T-helper 9 cell (primary cell): ENCODE measurements at regions not wholly inside any gene's neighbourhood (a gene's known extent, or its start where the extent isn't known, plus 50 kb on each side); places are given as distances from the start of the nearest gene placed in this dataset.

Experiments used
- DNase-seq: peaks from one replicate; pipeline ENCODE4 v3.0.0-alpha.2; 2020

- DNase-seq, result no peak
Measured at GRCh38 chr2:12828980-12829379, 112.2 kb downstream of the TRIB2 start.

- DNase-seq, result no peak
Measured at GRCh38 chr2:12831016-12831415, 114.3 kb downstream of the TRIB2 start.

GRCh38 chr2:12834239-12834638 lies 117.5 kb downstream of the TRIB2 start:
- no peak for DNase-seq

GRCh38 chr2:12835733-12836132 lies 119.0 kb downstream of the TRIB2 start:
- no peak for DNase-seq

GRCh38 chr2:12839339-12839738 lies 122.6 kb downstream of the TRIB2 start:
- DNase-seq, result no peak

- no peak for DNase-seq
Measured at GRCh38 chr2:12841021-12841420, 124.3 kb downstream of the TRIB2 start.

DNA sequence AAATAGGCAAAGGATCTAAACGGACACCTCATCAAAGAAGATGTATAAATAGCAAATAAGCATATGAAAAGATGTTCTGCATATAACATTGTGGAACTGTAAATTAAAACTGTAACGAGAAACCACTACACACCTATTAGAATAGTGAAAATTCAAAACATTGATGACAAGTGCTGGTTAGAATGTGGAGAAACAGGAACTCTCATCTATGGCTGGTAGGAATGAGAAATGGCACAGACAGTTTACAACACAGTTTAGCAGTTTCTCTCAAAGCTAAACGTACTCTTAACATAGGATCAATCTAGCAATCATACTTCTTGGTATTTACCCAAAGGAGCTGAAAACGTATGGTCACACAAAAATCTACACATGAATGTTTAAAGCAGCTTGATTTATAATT lies 126.2 kb downstream of the TRIB2 start:
- DNase-seq, result no peak

GRCh38 chr2:12844511-12844910 lies 127.8 kb downstream of the TRIB2 start:
- DNase-seq, result no peak

- DNase-seq, result no peak
Measured at GRCh38 chr2:12847694-12848575, 131.2 kb downstream of the TRIB2 start.

DNA sequence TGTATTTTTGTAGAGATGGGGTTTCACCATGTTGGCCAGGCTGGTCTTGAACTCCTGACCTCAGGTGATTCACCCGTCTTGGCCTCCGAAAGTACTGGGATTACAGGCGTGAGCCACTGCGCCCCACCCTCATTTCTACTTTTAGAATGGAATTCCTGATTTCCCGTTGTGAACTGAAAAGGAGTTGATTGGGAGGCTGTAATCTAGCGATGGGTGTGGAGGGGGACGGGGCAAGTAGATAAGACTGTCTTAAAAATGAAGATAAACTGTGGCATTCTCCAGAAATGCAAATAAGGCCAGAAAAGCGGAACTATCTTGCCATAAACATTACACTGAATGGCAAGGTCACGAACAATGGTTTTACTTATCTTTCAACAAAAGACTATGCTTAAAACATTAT lies 135.4 kb downstream of the TRIB2 start:
- no peak for DNase-seq

- no peak for DNase-seq
Measured at GRCh38 chr2:12854001-12854530, 137.3 kb downstream of the TRIB2 start.

DNA sequence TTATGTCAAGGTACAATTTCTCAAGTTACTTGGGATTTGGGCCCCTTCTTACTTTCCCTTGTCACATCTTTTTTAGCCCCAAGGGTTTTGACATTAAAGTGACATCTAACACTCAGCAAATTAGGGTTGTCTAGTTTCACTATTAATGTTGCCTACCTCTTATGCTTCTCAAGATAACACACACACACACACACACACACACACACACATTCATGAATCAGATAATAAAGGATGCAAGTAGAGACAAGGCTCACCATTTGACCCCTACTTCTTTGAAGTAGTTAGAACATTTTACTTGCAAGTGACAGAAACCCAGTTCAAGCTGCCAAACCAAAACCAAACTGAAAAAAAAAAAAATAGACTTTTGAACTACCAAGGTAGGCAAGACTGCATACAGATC lies 138.8 kb downstream of the TRIB2 start:
- DNase-seq, result no peak

- peak; percentile 16 for DNase-seq
Measured at GRCh38 chr2:12856934-12857601, 140.3 kb downstream of the TRIB2 start.

DNA sequence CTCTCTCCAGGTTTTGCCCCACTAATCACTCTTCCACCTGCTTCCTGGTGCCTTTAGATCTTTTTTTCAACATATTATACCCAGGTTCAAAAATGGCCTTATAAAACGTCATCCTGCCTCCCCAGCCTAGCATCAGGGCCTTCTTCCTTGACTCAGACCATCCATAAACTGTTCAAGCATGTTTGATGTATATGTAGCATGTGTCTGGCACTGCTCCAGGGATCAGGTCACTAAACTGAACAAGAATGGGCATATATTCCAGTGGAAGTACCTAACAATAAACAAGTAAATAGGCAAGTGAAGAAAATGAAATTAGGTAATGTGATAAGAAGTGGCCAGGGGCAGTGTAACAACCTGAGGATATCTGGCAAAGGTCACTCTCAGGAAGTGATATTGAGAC lies 141.2 kb downstream of the TRIB2 start:
- no peak for DNase-seq

GRCh38 chr2:12858786-12859185 lies 142.1 kb downstream of the TRIB2 start:
- DNase-seq, result no peak

- DNase-seq, result no peak
Measured at GRCh38 chr2:12861344-12861930, 144.7 kb downstream of the TRIB2 start.

GRCh38 chr2:12862541-12862940 lies 145.8 kb downstream of the TRIB2 start:
- DNase-seq, result no peak

DNA sequence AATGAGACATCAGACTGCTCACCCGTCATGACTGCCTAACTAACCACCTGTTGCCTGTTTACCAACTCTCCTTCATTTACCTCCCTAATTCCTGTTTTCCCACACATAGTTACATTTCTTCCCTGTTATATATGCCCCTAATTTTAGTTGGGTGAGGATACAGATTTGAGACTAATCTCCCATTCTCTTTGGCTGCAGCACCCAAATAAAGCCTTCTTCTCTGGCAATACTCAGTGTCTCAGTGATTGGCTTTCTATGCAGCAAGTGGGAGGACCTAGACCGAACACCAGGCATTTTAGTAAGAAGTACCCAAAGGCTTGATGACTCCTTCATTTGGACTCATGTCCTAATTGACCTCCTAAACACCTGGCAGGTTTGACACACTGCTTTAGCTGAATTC lies 147.2 kb downstream of the TRIB2 start:
- no peak for DNase-seq

DNA sequence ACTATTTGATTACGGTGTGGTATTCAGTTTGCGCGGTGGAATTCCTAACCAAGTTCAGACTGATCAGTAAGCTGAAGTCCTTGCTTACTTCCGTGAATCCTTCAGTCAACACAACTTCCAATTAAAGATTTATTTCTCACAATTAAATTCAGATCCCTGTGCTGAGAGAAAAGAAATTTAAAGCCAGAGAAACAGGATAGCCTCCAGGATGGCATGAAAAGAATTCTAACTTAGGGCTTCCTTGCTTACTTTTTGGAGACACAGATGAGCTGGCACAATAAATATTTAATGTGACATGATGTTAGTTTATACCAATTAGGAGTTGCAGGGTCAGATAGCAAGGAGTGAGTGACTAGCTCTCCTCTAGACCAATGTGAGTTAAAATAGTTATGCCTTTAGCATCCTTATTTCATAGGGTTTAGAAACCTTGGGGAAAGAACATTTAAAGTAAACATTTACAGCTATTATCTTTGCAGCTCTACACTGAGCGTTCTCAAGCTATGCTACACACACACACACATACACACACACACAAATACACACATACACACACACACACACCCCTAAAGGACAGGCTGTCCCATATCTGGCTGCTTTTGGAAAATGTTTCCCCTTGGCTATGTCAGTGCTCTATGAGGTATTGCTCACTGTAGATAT lies 151.0 kb downstream of the TRIB2 start:
- no peak for DNase-seq

DNA sequence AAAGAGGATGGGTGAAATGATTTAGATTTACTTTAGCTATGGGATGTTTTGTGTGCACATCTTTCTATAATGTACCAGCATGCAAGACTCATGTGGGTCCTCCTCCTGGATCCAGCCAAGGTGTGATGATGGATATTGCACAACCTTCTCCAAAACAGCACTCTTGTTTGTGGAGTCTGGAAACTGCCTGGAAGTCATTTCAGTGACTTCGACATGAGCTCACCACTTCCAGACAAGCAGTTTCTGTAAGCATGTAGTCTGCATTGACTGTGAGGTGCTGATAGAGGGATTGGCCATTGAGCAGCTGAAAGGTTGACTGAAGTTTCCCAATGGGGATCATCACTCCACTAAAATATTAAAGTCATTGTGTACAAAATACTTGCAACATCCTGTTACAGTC lies 154.0 kb downstream of the TRIB2 start:
- DNase-seq, result no peak

DNA sequence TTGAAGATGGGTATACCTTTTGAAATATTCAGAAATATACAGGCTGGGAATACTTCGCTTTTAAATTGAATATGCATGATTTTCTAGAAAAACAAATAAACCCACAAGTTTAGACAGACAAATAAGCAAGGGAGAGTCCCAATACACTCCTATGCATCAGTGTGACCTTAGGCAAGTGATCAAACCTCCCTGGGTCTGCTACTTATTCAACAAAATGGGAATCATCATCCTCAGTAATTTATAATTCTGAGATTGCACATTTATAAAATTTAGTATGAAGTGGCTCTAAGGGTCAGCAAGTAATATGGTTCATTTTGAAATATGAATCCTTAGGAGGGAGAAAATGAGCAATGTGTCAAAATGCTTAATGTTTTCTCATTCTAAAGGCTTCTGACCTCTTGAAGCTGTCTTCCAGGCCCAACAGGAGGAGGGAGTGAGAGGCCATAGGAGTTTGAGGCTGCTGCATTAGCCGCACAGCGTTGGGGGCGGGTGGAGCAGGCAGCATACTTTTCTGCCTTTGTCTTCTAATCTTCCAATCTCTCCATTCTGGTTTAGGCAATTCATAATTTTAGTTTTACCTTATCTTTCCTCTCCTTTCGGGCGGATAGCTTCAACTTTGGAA lies 155.1 kb downstream of the TRIB2 start:
- DNase-seq, result no peak

DNA sequence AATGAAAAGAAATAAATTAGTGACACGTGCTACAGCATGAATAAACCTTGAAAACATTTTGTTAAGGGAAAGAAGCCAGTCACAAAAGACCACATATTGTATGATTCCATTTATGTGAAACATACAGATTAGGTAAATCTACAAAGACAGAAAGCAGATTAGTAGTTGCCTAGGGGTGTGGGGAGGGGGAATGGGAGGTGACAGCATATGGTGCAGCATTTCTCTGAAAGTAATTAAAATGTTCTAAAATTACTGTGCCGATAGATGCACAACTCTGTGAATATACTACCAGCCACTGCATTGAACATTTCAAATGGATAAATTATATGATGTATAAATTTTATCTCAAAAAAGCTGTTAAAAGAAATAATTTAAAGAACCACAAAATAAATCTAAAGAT lies 161.0 kb downstream of the TRIB2 start:
- no peak for DNase-seq

GRCh38 chr2:12879649-12880048 lies 162.9 kb downstream of the TRIB2 start:
- no peak for DNase-seq
